Cardiac fibroblast (primary cell): ENCODE measurements at regions not wholly inside any gene's neighbourhood (a gene's known extent, or its start where the extent isn't known, plus 50 kb on each side); places are given as distances from the start of the nearest gene placed in this dataset.

ENCODE experiments used
- DNase-seq, 2 donors: peaks; one replicate each; pipeline versions ENCODE4 v3.0.0 to v3.0.0-alpha.2; 2010; ENCODE audit warnings: low read depth in 2 of 2
- H3K4me3 ChIP-seq, 2 donors: replicated peaks in 1 of 2; 1 replicate in 1 of 2; 2 replicates in 1 of 2; pipeline ENCODE4 v1.5.1; 2011; ENCODE audit warnings: low read depth in 2 of 2, low read length in 2 of 2, mild to moderate bottlenecking in 2 of 2, moderate library complexity in 1 of 2
- TF ChIP-seq, protein P1 (sequence below): IDR thresholded peaks from one replicate; pipeline ENCODE4 v1.5.1; 2011; ENCODE audit warnings: low read depth, mild to moderate bottlenecking, low read length, inconsistent platforms

DNA sequence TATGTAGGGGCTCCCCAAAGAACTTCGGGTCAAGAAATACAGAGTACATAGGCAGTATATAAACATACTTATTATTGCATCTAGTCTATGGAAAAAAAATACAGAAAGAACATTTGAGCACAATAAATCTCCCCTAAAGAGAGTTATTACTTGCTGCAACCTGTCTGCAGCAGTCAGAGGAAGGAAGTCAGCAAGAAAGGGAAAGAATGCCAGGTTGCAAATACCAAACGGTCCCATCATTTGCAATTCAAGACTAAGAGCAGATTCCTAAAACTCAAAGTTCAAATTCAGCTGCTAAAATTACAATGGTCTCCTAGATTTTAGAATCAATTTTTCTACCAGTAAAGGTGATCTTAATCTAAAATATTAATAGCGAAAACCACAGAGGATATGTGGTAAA lies 236.2 kb upstream of the NUDT6 start:
- DNase-seq: no peak
- TF ChIP-seq, protein P1, sequence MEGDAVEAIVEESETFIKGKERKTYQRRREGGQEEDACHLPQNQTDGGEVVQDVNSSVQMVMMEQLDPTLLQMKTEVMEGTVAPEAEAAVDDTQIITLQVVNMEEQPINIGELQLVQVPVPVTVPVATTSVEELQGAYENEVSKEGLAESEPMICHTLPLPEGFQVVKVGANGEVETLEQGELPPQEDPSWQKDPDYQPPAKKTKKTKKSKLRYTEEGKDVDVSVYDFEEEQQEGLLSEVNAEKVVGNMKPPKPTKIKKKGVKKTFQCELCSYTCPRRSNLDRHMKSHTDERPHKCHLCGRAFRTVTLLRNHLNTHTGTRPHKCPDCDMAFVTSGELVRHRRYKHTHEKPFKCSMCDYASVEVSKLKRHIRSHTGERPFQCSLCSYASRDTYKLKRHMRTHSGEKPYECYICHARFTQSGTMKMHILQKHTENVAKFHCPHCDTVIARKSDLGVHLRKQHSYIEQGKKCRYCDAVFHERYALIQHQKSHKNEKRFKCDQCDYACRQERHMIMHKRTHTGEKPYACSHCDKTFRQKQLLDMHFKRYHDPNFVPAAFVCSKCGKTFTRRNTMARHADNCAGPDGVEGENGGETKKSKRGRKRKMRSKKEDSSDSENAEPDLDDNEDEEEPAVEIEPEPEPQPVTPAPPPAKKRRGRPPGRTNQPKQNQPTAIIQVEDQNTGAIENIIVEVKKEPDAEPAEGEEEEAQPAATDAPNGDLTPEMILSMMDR: no peak
- H3K4me3 ChIP-seq: no peak overlapping the region

DNA sequence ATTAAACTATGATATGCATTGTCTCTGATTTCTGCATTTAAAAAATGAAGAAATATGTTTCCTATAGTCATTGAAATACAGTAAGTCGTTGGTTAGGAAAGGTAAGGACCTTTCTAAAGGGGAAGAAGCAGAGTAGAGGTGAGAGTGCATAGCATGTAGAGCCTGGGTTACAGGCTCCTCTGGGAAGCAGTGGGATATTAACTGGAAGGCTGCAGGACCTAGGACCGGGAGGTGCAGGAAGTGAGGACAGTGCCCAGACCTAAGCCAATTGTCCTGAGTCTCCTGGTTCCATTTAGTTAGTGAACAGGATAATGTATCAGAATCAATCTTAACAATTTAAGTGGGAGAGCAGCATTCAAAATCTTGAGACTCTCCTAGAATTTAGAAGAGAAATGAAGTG lies 237.1 kb upstream of the NUDT6 start:
- no peak overlapping the region for H3K4me3 ChIP-seq
- TF ChIP-seq, protein P1: no peak
- DNase-seq: no peak

DNA sequence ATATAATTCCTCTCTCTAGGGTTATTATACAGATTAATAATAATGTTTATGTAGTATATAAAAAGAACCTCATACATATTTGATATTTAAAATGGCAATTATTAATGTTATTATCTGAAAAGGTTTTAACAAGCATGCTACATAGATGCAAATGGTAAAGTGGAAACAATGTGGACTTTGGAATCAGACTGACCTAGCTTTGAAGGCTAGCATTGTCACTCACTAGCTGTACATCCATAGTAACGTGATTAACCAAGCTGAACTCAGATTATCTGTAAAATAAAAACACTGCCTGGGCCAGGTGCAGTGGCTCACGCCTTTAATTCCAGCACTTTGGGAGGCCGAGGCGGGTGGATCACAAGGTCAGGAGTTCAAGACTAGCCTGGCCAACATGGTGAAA lies 233.7 kb upstream of the SPRY1 start:
- no peak overlapping the region for H3K4me3 ChIP-seq
- no peak for DNase-seq
- TF ChIP-seq, protein P1: no peak

DNA sequence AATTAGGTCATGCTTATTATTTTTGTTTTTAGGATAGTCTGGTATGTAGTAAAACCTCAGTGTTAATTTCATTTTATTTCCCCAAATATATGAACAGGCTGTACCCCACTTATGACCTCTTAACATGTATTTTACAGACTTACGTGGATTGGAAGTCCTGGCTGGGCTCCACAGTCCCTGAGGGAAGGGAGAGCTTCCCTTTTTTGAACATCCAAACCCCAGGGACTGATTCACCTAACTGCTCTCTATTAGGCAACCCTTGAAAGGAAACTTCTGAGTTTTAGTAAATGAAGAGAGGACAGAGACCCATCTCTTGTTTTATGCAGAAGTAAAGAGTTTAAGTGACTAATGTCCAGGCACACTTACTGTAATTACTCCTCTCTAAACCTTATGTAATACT lies 233.1 kb upstream of the SPRY1 start:
- H3K4me3 ChIP-seq: no peak overlapping the region
- DNase-seq: peak in 1 of 2 donors; percentile 60
- TF ChIP-seq, protein P1: no peak

DNA sequence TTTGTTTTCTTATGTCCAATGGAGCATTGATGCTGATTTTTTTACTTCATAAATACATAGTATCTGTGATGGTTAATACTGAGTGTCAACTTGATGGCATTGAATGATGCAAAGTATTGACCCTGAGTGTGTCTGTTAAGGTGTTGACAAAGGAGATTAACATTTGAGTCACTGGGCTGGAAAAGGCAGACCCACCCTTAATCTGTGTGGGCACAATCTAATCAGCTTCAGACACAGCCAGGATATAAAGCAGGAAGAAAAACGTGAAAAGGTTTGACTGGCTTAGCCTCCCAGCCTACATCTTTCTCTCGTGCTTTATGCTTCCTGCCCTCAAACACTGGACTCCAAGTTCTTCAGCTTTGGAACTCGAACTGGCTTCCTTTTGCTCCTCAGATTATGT lies 230.6 kb upstream of the SPRY1 start:
- TF ChIP-seq, protein P1: no peak
- DNase-seq: no peak
- no peak overlapping the region for H3K4me3 ChIP-seq

DNA sequence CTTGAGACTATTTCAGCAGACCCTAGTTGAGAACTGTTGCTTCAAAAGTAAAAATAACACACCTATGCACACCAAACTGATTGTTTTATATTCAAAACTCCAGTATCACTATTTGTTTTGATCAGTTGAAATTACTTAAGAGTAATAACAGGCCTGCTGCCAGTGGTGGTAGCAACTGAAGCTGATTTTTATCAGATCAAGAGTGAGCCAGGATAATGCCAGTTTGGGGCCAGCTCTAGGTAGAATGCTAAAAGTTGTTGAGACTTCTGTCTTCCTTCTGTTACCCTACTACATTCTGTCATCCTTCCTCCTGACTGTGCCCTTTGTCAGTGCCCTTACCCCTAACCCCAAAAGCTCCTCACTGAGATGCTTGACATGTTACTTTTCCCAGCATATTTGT lies 228.7 kb upstream of the SPRY1 start:
- no peak overlapping the region for H3K4me3 ChIP-seq
- TF ChIP-seq, protein P1: no peak
- no peak for DNase-seq

DNA sequence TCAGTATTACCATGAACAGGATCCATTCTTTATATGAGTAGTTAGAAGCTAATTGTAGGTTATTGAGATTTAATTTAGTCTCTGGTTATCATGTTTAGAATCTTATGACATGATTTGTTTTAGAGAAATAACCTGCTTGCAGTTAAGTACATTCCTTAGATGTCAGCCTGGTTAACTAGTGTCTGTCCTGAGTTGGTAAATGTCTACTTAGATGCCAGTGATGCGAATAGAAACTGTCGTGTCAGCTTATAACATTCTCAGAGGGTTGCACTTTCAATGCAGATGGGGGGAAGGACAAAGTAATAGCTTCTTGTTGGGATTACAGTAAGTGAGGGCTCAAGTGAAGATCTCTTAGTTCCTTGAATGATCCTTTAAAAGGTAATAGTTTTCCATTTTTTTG lies 227.8 kb upstream of the SPRY1 start:
- DNase-seq: no peak
- no peak overlapping the region for H3K4me3 ChIP-seq
- TF ChIP-seq, protein P1: no peak
